ENCODE measurements at regions not wholly inside any gene's neighbourhood (a gene's known extent, or its start where the extent isn't known, plus 50 kb on each side); places are given as distances from the start of the nearest gene placed in this dataset.

DNA sequence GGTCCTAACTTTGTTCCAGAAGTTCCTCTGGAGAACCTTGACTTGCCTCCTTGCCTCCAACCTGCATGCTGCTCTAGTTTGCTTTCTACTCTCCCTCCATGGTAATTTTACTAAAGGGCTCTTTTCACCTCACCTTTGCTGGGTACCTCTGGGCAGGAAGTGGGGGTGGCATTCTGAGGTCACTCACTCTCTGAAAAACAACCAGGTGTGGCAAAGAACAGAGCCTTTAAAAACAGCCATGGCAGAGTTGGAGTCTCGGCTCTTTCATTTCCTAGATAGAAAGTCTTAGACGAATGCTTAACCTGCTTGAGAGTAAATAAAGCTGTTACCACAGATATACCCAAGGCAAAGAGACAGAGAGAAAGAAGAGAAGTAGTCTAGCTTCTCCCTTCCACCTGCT, 827.9 kb downstream of the BCL11B start:
- POLR2A ChIA-PET: no interaction called here
- TF ChIP-seq, protein P1, sequence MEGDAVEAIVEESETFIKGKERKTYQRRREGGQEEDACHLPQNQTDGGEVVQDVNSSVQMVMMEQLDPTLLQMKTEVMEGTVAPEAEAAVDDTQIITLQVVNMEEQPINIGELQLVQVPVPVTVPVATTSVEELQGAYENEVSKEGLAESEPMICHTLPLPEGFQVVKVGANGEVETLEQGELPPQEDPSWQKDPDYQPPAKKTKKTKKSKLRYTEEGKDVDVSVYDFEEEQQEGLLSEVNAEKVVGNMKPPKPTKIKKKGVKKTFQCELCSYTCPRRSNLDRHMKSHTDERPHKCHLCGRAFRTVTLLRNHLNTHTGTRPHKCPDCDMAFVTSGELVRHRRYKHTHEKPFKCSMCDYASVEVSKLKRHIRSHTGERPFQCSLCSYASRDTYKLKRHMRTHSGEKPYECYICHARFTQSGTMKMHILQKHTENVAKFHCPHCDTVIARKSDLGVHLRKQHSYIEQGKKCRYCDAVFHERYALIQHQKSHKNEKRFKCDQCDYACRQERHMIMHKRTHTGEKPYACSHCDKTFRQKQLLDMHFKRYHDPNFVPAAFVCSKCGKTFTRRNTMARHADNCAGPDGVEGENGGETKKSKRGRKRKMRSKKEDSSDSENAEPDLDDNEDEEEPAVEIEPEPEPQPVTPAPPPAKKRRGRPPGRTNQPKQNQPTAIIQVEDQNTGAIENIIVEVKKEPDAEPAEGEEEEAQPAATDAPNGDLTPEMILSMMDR (IDR thresholded peaks at IDR 0.05): no peak
- DNase-seq (no peak), ATAC-seq (ENCODE audit: low read depth) (no peak)
- peaks cover 3% of the 10 kb centered on the region for H3K9me3 Mint-ChIP-seq
- intact Hi-C loops (cut with micrococcal nuclease): no loop called here
- no peaks in the 10 kb centered on the region for H3K27me3 Mint-ChIP-seq
- no peak overlapping the region for H3K27ac Mint-ChIP-seq
- H3K36me3 Mint-ChIP-seq (ENCODE audit: low read depth): no peaks in the 10 kb centered on the region
- no peak overlapping the region for H3K4me3 Mint-ChIP-seq
- H3K4me1 Mint-ChIP-seq: no peaks in the 10 kb centered on the region
- CTCF ChIA-PET: no interaction called here

DNA sequence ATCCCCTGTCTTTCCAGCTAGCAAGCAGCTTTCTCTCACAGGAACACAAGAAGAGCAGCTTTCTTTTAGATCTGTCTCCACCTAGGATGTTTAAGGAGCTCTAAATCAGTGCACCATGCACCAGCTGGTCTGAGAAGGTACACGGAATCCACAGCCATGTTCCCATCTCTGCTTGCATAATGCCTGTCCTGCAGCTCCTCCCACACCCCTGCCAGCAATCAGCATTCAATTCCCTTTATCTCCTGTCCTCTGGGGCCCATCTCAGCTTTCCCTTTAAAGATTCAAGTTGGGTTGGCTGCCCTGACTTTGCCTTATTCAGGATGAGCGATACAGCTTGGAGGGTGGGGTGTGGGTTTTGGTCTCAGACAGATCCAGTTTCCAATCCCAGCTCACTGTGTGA, 826.3 kb downstream of the BCL11B start:
- ATAC-seq (ENCODE audit: low read depth) (no peak), DNase-seq (no peak)
- Mint-ChIP-seq H3K4me3 (no peak overlapping the region), H3K36me3 (ENCODE audit: low read depth) (no peaks in the 10 kb centered on the region), H3K9me3 (no peaks in the 10 kb centered on the region), H3K27ac (no peak overlapping the region), H3K4me1 (no peaks in the 10 kb centered on the region), H3K27me3 (no peaks in the 10 kb centered on the region)
- intact Hi-C loops (cut with micrococcal nuclease): no loop called here
- POLR2A ChIA-PET: no interaction called here
- CTCF ChIA-PET: no interaction called here
- TF ChIP-seq, protein P1 (IDR thresholded peaks at IDR 0.05): no peak

DNA sequence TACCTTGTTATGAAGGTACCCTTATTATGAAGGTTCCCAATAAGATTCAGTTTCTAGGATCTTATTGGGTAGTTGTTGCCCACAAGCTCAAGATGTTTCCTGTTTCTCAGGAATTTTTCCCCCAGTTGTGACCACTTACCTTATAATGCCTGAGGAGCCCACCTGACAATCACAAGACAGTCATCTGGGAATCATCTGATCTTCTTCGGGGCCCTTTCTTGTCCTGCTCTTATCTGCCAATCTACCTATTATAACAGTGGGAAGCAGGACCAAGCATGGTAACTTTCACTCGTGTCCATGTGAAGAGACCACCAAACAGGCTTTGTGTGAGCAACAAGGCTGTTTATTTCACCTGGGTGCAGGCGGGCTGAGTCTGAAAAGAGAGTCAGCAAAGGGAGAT, 825.5 kb downstream of the BCL11B start:
- Mint-ChIP-seq H3K9me3 (no peaks in the 10 kb centered on the region), H3K4me1 (no peaks in the 10 kb centered on the region), H3K36me3 (ENCODE audit: low read depth) (no peaks in the 10 kb centered on the region), H3K27ac (no peak overlapping the region), H3K4me3 (no peak overlapping the region), H3K27me3 (no peaks in the 10 kb centered on the region)
- ChIA-PET CTCF (no interaction called here), POLR2A (no interaction called here)
- intact Hi-C loops (cut with micrococcal nuclease): no loop called here
- DNase-seq: no peak
- TF ChIP-seq, protein P1 (IDR thresholded peaks at IDR 0.05): no peak
- no peak for ATAC-seq (ENCODE audit: low read depth)

DNA sequence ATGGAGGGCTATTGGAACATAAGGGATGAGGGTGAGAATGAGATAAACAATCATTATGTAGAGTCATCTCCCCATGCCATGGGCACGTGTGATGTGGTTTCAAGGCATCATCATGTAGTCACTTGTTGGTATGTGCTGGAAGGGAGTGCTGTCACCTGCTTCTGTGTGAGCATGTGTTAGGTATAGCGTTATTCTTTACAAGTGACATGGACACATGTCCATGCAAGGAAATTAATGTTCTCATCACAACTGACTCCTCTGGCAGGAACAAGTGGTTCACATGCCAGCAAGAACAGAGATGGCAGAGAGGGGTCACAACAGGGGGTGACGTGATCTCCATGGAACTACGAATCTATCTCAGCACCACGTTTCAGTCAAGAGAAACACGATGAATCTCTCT, 815.8 kb downstream of the BCL11B start:
- H3K27me3 Mint-ChIP-seq: no peaks in the 10 kb centered on the region
- CTCF ChIA-PET: no interaction called here
- H3K27ac Mint-ChIP-seq: no peak overlapping the region
- no peak for ATAC-seq (ENCODE audit: low read depth)
- POLR2A ChIA-PET: no interaction called here
- H3K9me3 Mint-ChIP-seq: peaks cover 5% of the 10 kb centered on the region
- intact Hi-C loops (cut with micrococcal nuclease): no loop called here
- H3K4me1 Mint-ChIP-seq: no peaks in the 10 kb centered on the region
- no peaks in the 10 kb centered on the region for H3K36me3 Mint-ChIP-seq (ENCODE audit: low read depth)
- H3K4me3 Mint-ChIP-seq: no peak overlapping the region
- DNase-seq: no peak
- TF ChIP-seq, protein P1 (IDR thresholded peaks at IDR 0.05): no peak

DNA sequence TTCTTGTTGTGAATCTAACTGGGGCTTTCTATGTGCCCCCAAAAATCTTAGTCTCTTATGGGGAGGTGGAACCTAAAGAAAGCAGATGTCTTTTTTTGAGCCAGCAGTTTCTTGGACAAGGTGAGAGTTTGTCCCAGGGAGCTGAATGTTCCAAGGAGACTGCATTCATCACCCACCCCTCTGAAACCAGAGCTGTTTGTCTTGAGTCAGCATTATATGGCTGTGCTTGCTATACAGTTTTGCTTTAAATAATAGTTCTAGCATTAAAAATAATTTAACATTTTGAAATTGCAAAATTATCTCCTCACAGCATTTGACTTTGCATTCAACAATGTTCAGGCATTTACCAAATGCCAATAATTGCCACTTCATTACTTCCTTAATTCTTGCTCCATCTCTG, 813.3 kb downstream of the BCL11B start:
- intact Hi-C loops (cut with micrococcal nuclease): no loop called here
- ATAC-seq (ENCODE audit: low read depth): no peak
- H3K4me3 Mint-ChIP-seq: no peak overlapping the region
- POLR2A ChIA-PET: no interaction called here
- H3K9me3 Mint-ChIP-seq: peaks cover 3% of the 10 kb centered on the region
- no peaks in the 10 kb centered on the region for H3K27me3 Mint-ChIP-seq
- H3K36me3 Mint-ChIP-seq (ENCODE audit: low read depth): no peaks in the 10 kb centered on the region
- no peak for DNase-seq
- H3K27ac Mint-ChIP-seq: no peak overlapping the region
- TF ChIP-seq, protein P1 (IDR thresholded peaks at IDR 0.05): no peak
- CTCF ChIA-PET: no interaction called here
- no peaks in the 10 kb centered on the region for H3K4me1 Mint-ChIP-seq

Data from activated B cell treated with CpG ODN at 0.5 μM for 24 hours (primary cell).